ENCODE measurements at regions not wholly inside any gene's neighbourhood (a gene's known extent, or its start where the extent isn't known, plus 50 kb on each side); places are given as distances from the start of the nearest gene placed in this dataset.

GRCh38 chr22:19640306-19640705, 74.0 kb upstream of the SEPTIN5 start:
- TF ChIP-seq POLR2A (IDR thresholded peaks at IDR 0.05), result no peak
- TF ChIP-seq CTCF (IDR thresholded peaks at IDR 0.05), result no peak
